NCI-H2029 (cell line): ENCODE measurements at regions not wholly inside any gene's neighbourhood (a gene's known extent, or its start where the extent isn't known, plus 50 kb on each side); places are given as distances from the start of the nearest gene placed in this dataset.

Source experiments
- DNase-seq: peaks from one replicate; lab custom pipeline; 2025; lab: John Stamatoyannopoulos, UW

GRCh38 chr15:57823325-57823882, 116.9 kb downstream of the POLR2M start:
- no peak for DNase-seq

GRCh38 chr15:57824186-57824585, 117.7 kb downstream of the POLR2M start:
- no peak for DNase-seq

- DNase-seq, result no peak
These were observed 120.5 kb downstream of the POLR2M start for GRCh38 chr15:57827021-57827420.

GRCh38 chr15:57827971-57828370, 121.5 kb downstream of the POLR2M start:
- DNase-seq, result no peak

GRCh38 chr15:57832183-57832582, 125.7 kb downstream of the POLR2M start:
- DNase-seq, result no peak

- DNase-seq, result no peak
These were observed 128.6 kb downstream of the POLR2M start for GRCh38 chr15:57835119-57835518.

GRCh38 chr15:57849317-57849716, 142.8 kb downstream of the POLR2M start:
- DNase-seq, result no peak

- no peak for DNase-seq
These were observed 148.0 kb downstream of the POLR2M start for GRCh38 chr15:57854531-57854930.

GRCh38 chr15:57857871-57858270, 151.4 kb downstream of the POLR2M start:
- no peak for DNase-seq

GRCh38 chr15:57859130-57859685, 152.7 kb downstream of the POLR2M start:
- DNase-seq, result no peak

GRCh38 chr15:57861034-57861638, 154.6 kb downstream of the POLR2M start:
- DNase-seq, result peak; percentile 10

GRCh38 chr15:57861815-57862586, 155.5 kb downstream of the POLR2M start:
- DNase-seq, result no peak

GRCh38 chr15:57862761-57863160, 156.2 kb downstream of the POLR2M start:
- no peak for DNase-seq

GRCh38 chr15:57865294-57865693, 158.8 kb downstream of the POLR2M start:
- DNase-seq, result no peak

- DNase-seq, result peak; percentile 12
These were observed 159.7 kb downstream of the POLR2M start for GRCh38 chr15:57866149-57866736.

- DNase-seq, result no peak
These were observed 161.7 kb downstream of the POLR2M start for GRCh38 chr15:57867970-57868798.

- DNase-seq, result no peak
These were observed 164.2 kb downstream of the POLR2M start for GRCh38 chr15:57870667-57871066.

- DNase-seq, result no peak
These were observed 165.9 kb downstream of the POLR2M start for GRCh38 chr15:57872281-57873030.

- DNase-seq, result no peak
These were observed 167.2 kb downstream of the POLR2M start for GRCh38 chr15:57873564-57874209.

GRCh38 chr15:57875347-57875746, 168.8 kb downstream of the POLR2M start:
- no peak for DNase-seq

- no peak for DNase-seq
These were observed 172.1 kb downstream of the POLR2M start for GRCh38 chr15:57878573-57878972.
